ENCODE measurements at regions not wholly inside any gene's neighbourhood (a gene's known extent, or its start where the extent isn't known, plus 50 kb on each side); places are given as distances from the start of the nearest gene placed in this dataset.
"Not testable (repeated sequence)": the region's sequence is repeated elsewhere in the genome, so short reads cannot be mapped to it uniquely, and the experiment has no call there.

DNA sequence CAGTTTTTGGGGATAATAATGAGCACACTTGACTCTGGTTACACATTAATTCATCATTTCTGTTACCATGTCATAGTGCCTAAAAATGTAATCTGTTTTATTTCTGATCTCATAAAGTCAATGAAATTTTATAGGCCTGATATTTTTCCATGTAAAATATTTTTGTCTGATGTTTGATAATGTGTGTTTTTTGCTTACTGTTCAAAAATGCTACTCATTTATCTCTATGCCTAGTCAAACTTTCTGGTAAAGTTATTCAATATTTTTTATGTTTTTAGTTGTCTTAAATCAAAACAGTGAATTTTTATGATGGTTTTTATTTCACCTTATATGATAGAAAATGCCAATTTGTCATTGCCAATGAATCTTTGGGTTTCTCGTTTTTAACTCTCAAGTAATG is 147.0 kb downstream of the AHSP start:
- FAIRE-seq (no peak), DNase-seq (ENCODE audit: low read depth) (no peak)
- no peak overlapping the region for H3K4me3 ChIP-seq (ENCODE audit: low read depth, low read length)
- no peaks in the 10 kb centered on the region for H3K27me3 ChIP-seq (ENCODE audit: control insufficient read depth, insufficient read depth, low read length)
- no peaks in the 10 kb centered on the region for H3K36me3 ChIP-seq (ENCODE audit: control insufficient read depth, insufficient read depth, low read length)
- TF ChIP-seq, protein P1, sequence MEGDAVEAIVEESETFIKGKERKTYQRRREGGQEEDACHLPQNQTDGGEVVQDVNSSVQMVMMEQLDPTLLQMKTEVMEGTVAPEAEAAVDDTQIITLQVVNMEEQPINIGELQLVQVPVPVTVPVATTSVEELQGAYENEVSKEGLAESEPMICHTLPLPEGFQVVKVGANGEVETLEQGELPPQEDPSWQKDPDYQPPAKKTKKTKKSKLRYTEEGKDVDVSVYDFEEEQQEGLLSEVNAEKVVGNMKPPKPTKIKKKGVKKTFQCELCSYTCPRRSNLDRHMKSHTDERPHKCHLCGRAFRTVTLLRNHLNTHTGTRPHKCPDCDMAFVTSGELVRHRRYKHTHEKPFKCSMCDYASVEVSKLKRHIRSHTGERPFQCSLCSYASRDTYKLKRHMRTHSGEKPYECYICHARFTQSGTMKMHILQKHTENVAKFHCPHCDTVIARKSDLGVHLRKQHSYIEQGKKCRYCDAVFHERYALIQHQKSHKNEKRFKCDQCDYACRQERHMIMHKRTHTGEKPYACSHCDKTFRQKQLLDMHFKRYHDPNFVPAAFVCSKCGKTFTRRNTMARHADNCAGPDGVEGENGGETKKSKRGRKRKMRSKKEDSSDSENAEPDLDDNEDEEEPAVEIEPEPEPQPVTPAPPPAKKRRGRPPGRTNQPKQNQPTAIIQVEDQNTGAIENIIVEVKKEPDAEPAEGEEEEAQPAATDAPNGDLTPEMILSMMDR (IDR thresholded peaks at IDR 0.05; ENCODE audit: insufficient read depth, low read length, severe bottlenecking), result no peak

DNA sequence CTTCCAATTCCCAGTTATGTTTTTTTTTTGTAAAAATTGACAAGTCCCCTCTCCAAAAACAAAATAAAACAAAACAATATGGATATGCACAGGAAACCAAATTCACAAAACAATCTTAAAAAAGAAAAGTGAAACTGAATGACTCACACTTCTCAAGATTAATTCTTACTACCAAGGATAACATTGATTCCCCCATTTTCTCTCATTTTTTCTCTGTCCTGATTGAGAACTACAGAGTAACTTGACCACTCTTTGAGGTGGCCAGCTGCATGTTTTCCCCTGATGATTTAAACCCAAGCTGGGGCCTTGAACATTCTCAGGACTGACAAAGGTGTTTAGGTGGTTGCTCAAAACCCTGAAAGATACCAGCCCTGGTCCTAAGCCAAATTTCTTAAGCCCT is 149.0 kb downstream of the AHSP start:
- H3K27me3 ChIP-seq (ENCODE audit: control insufficient read depth, insufficient read depth, low read length), result no peaks in the 10 kb centered on the region
- H3K36me3 ChIP-seq (ENCODE audit: control insufficient read depth, insufficient read depth, low read length), result no peaks in the 10 kb centered on the region
- no peak overlapping the region for H3K4me3 ChIP-seq (ENCODE audit: low read depth, low read length)
- FAIRE-seq, result no peak
- TF ChIP-seq, protein P1 (IDR thresholded peaks at IDR 0.05; ENCODE audit: insufficient read depth, low read length, severe bottlenecking), result no peak
- DNase-seq (ENCODE audit: low read depth), result no peak

DNA sequence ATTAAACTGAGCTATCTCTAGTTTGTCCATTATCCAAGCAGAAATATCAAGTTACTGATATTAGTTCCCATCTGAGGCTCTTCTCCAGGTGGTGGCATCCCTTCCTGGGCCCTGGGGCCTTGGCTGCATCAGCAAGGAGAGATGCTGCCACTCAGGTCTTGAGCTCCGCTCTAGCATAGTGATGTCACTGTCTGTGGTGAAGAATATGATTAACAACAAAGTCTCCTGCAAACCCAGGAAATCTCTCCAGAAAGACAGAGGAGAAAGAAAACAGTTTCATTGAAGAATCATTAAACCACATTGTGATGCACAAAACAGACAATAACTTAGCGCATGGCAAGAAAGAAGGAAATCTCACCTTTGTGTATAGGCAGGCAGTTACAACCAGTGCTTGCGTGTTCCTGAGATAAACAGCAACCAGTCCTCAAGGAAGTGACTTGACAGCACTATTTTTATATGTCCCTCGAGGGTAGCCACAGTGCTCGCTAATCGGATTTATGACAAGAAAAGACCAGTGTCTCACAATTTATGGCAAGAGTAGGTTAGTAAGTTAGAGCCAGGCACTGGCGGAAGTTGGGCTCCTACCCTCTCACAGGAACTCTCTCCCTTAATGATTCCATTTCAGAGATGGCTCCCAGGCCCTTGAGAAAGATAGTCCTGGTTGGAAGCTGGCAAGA is 151.1 kb downstream of the AHSP start:
- TF ChIP-seq, protein P1 (IDR thresholded peaks at IDR 0.05; ENCODE audit: insufficient read depth, low read length, severe bottlenecking), result no peak
- Histone ChIP-seq H3K4me3 (ENCODE audit: low read depth, low read length) (no peak overlapping the region), H3K36me3 (ENCODE audit: control insufficient read depth, insufficient read depth, low read length) (no peaks in the 10 kb centered on the region), H3K27me3 (ENCODE audit: control insufficient read depth, insufficient read depth, low read length) (no peaks in the 10 kb centered on the region)
- FAIRE-seq, result no peak
- DNase-seq (ENCODE audit: low read depth), result no peak

DNA sequence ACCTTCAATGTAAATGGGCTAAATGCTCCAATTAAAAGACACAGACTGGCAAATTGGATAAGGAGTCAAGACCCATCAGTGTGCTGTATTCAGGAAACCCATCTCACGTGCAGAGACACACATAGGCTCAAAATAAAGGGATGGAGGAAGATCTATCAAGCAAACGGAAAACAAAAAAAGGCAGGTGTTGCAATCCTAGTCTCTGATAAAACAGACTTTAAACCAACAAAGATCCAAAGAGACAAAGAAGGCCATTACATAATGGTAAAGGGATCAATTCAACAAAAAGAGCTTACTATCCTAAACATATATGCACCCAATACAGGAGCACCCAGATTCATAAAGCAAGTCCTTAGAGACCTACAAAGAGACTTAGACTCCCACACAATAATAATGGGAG is 161.6 kb downstream of the AHSP start:
- not testable (repeated sequence) for H3K27me3 ChIP-seq (ENCODE audit: control insufficient read depth, insufficient read depth, low read length); H3K36me3 ChIP-seq (ENCODE audit: control insufficient read depth, insufficient read depth, low read length); H3K4me3 ChIP-seq (ENCODE audit: low read depth, low read length); DNase-seq (ENCODE audit: low read depth); FAIRE-seq

DNA sequence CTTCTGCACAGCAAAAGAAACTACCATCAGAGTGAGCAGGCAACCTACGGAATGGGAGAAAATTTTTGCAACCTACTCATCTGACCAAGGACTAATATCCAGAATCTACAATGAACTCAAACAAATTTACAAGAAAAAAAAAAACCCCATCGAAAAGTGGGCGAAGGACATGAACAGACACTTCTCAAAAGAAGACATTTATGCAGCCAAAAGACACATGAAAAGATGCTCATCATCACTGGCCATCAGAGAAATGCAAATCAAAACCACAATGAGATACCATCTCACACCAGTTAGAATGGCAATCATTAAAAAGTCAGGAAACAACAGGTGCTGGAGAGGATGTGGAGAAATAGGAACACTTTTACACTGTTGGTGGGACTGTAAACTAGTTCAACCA is 164.6 kb downstream of the AHSP start:
- FAIRE-seq; H3K4me3 ChIP-seq (ENCODE audit: low read depth, low read length); DNase-seq (ENCODE audit: low read depth); H3K27me3 ChIP-seq (ENCODE audit: control insufficient read depth, insufficient read depth, low read length); H3K36me3 ChIP-seq (ENCODE audit: control insufficient read depth, insufficient read depth, low read length): not testable (repeated sequence)

DNA sequence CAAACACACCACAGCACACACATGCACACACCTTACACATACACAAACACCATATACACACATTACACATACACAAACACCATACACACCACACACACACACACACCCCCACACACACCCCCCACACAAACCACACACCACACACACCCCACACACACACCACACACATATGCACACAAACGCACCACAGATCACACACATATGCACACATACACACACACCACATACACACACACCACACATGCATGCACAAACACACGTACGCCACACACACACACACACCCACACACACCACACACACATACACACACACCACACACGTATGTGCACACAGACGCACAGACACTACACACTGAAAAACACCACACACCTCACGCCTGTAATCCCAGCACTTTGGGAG is 166.0 kb downstream of the AHSP start:
- Histone ChIP-seq H3K27me3 (ENCODE audit: control insufficient read depth, insufficient read depth, low read length) (no peaks in the 10 kb centered on the region), H3K4me3 (ENCODE audit: low read depth, low read length) (no peak overlapping the region), H3K36me3 (ENCODE audit: control insufficient read depth, insufficient read depth, low read length) (no peaks in the 10 kb centered on the region)
- no peak for DNase-seq (ENCODE audit: low read depth)
- TF ChIP-seq, protein P1 (IDR thresholded peaks at IDR 0.05; ENCODE audit: insufficient read depth, low read length, severe bottlenecking), result no peak
- FAIRE-seq, result peak; percentile 36

DNA sequence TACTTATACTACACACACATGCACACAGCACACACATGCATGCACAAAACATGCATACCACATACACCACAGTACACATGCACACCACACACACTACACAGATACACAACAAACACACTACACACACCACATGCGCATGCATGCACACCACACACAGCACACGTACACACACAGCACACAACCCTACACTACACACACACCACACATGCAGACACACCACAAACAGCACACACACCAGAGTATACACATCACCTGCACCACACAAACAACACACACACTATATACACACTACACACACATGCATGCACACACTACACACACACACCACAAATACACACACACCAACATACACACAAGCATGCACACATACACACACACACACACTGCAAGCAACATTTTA is 166.8 kb downstream of the AHSP start:
- Histone ChIP-seq H3K36me3 (ENCODE audit: control insufficient read depth, insufficient read depth, low read length) (no peaks in the 10 kb centered on the region), H3K4me3 (ENCODE audit: low read depth, low read length) (no peak overlapping the region), H3K27me3 (ENCODE audit: control insufficient read depth, insufficient read depth, low read length) (no peaks in the 10 kb centered on the region)
- FAIRE-seq (peak; percentile 55), DNase-seq (ENCODE audit: low read depth) (no peak)
- TF ChIP-seq, protein P1 (IDR thresholded peaks at IDR 0.05; ENCODE audit: insufficient read depth, low read length, severe bottlenecking), result no peak
